Gastrocnemius medialis (tissue), 4 donors: ENCODE measurements at regions not wholly inside any gene's neighbourhood (a gene's known extent, or its start where the extent isn't known, plus 50 kb on each side); places are given as distances from the start of the nearest gene placed in this dataset.

Source experiments
- ATAC-seq, 2 donors: fragments of 150-250 bp; one replicate each; pipeline ENCODE4 v1.9.1; 2016
- DNase-seq, 2 donors: peaks; one replicate each; pipeline ENCODE4 v3.0.0-alpha.2; 2019
- H3K27ac ChIP-seq, 4 donors: fragments of 200-600 bp; sonication (generic); 1 replicate in 1 of 4; 2 replicates in 3 of 4; pipeline ENCODE4 v1.5.1; 2016 to 2018; ENCODE audit warnings: mild to moderate bottlenecking in 2 of 4, moderate library complexity in 1 of 4
- H3K27me3 ChIP-seq, 3 donors: fragments of 200-600 bp; sonication (generic) in 2 of 3; 1 replicate in 1 of 3; 2 replicates in 2 of 3; pipeline versions ENCODE4 v1.5.1 to v1.6.0; 2016 to 2019; ENCODE audit warnings: mild to moderate bottlenecking in 1 of 3, moderate library complexity in 1 of 3
- H3K36me3 ChIP-seq, 2 donors: fragments of 200-600 bp; sonication (generic) in 1 of 2; one replicate each; pipeline ENCODE4 v1.5.1; 2017 to 2018
- H3K4me1 ChIP-seq, 2 donors: fragments of 200-600 bp; sonication (generic) in 1 of 2; one replicate each; pipeline ENCODE4 v1.5.1; 2016 to 2017; ENCODE audit warnings: mild to moderate bottlenecking in 2 of 2
- H3K4me3 ChIP-seq, 4 donors: fragments of 200-600 bp; sonication (generic) in 3 of 4; 1 replicate in 1 of 4; 2 replicates in 3 of 4; pipeline ENCODE4 v1.5.1; 2016 to 2019; ENCODE audit warnings: mild to moderate bottlenecking in 2 of 4
- H3K9me3 ChIP-seq, 3 donors: fragments of 200-600 bp; sonication (generic) in 2 of 3; 1 replicate in 1 of 3; 2 replicates in 2 of 3; pipeline ENCODE4 v1.5.1; 2016 to 2019
- POLR2A ChIP-seq, 2 donors: fragments of 450-650 bp; IDR thresholded peaks; one replicate each; pipeline ENCODE4 v1.6.1; 2017; ENCODE audit warnings: antibody characterized with exemption in 2 of 2, mild to moderate bottlenecking in 2 of 2, moderate library complexity in 2 of 2
- in situ Hi-C, 4 donors: fragments of 200-750 bp; cut with MboI; loops; one replicate each; pipeline versions ENCODE4 v1.15.0 to v1.8.0; 2017; ENCODE audit warnings: low sequenced_read_pairs in 4 of 4
- intact Hi-C: fragments of 100-400 bp; cut with DNase I; formaldehyde crosslinking; loops from one replicate; pipeline ENCODE4 v1.15.1; 2023; ENCODE audit warnings: low total_unique reads
- TF ChIP-seq, protein P1 (sequence below), 5 experiments: fragments of 450-650 bp in 3 of 5; fragments of 200-600 bp in 2 of 5; sonication (generic) in 2 of 5; IDR thresholded peaks in 4 of 5; conservative IDR thresholded peaks in 1 of 5; 1 replicate in 4 of 5; 2 replicates in 1 of 5; pipeline ENCODE4 v1.5.1; 2016 to 2019; ENCODE audit warnings: antibody characterized with exemption in 5 of 5, mild to moderate bottlenecking in 3 of 5, moderate library complexity in 3 of 5

DNA sequence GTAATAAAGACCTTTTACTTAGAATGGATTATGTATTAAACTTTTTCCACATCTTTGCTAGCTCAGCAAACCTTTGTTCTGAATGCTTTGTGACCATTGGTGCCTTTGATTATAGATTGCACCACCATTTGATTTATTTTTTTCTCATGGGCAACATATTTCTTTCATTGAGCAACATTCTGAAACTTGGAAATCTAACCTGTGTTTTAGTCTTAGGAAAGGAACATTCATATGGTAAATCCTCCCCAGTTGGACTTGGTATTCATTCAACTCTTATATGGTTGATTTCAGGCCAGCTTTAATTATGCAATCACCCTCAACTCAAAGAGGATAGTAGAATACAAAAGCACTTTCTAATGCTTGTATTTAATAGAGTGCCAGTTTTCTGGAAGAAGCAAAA, 1077.9 kb upstream of the ZEB2 start:
- in situ Hi-C loops, result no loop called here
- H3K27me3 ChIP-seq, result no peaks in the 10 kb centered on the region
- H3K27ac ChIP-seq, result no peak overlapping the region
- DNase-seq (no peak), ATAC-seq (no peak)
- intact Hi-C loops, result no loop called here
- H3K9me3 ChIP-seq, result no peaks in the 10 kb centered on the region
- H3K4me3 ChIP-seq, result no peak overlapping the region
- TF ChIP-seq, protein P1, sequence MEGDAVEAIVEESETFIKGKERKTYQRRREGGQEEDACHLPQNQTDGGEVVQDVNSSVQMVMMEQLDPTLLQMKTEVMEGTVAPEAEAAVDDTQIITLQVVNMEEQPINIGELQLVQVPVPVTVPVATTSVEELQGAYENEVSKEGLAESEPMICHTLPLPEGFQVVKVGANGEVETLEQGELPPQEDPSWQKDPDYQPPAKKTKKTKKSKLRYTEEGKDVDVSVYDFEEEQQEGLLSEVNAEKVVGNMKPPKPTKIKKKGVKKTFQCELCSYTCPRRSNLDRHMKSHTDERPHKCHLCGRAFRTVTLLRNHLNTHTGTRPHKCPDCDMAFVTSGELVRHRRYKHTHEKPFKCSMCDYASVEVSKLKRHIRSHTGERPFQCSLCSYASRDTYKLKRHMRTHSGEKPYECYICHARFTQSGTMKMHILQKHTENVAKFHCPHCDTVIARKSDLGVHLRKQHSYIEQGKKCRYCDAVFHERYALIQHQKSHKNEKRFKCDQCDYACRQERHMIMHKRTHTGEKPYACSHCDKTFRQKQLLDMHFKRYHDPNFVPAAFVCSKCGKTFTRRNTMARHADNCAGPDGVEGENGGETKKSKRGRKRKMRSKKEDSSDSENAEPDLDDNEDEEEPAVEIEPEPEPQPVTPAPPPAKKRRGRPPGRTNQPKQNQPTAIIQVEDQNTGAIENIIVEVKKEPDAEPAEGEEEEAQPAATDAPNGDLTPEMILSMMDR (IDR thresholded peaks at IDR 0.05 in 4 of 5, conservative IDR thresholded peaks at IDR 0.05 in 1 of 5), result no peak
- TF ChIP-seq POLR2A (IDR thresholded peaks at IDR 0.05), result no peak
- H3K36me3 ChIP-seq, result no peaks in the 10 kb centered on the region
- no peaks in the 10 kb centered on the region for H3K4me1 ChIP-seq

DNA sequence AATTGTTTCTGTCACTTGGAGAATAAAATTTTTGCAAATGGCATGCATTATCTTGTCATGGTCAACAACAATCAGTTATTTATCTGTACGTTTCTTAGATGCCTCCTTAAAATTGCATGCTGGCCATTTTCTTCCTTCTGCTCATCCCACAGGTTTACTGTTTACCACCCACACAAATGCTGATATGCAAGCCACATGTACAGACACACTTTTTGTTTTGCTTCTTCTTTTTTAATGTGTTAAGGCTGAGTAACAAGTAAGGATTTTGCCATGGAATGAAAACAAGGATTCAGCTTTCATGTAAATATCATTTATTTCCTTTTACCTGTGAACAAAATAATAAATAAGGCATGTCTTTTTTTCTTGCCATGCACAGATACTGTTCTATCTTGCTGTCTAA, 1077.1 kb upstream of the ZEB2 start:
- in situ Hi-C loops (no loop called here), intact Hi-C loops (no loop called here)
- H3K4me1 ChIP-seq, result no peaks in the 10 kb centered on the region

DNA sequence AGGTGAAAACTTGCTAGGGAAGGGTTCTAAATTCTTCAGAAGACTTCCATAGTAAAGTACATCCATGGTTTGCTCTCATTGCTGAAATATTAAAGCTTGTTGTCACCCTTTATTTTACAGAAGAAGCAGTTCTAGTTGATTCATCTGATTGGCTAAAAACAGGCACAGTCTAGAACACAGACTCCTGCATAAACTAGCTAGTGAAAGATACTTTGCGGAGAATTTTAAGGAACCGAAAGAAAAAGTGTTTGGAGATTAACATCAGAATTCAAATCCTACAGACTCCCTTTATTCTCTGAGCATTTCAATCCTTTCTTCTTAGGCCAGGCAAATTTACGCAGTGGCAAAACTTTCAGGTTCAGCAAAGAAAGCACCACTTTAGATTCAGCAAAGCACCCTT, 1076.5 kb upstream of the ZEB2 start:
- no peaks in the 10 kb centered on the region for H3K27me3 ChIP-seq
- in situ Hi-C loops (no loop called here), intact Hi-C loops (no loop called here)
- H3K9me3 ChIP-seq, result no peaks in the 10 kb centered on the region
- H3K27ac ChIP-seq, result no peak overlapping the region
- no peak for ATAC-seq
- no peaks in the 10 kb centered on the region for H3K36me3 ChIP-seq
- no peak overlapping the region for H3K4me3 ChIP-seq
- DNase-seq, result no peak
- H3K4me1 ChIP-seq, result no peaks in the 10 kb centered on the region
- no peak for TF ChIP-seq POLR2A (IDR thresholded peaks at IDR 0.05)
- TF ChIP-seq, protein P1 (IDR thresholded peaks at IDR 0.05 in 4 of 5, conservative IDR thresholded peaks at IDR 0.05 in 1 of 5), result no peak

More for the DNA sequence above, 1077.1 kb upstream of the ZEB2 start:
- TF ChIP-seq, protein P1 (IDR thresholded peaks at IDR 0.05 in 4 of 5, conservative IDR thresholded peaks at IDR 0.05 in 1 of 5), result no peak
- TF ChIP-seq POLR2A (IDR thresholded peaks at IDR 0.05), result no peak
- no peaks in the 10 kb centered on the region for H3K27me3 ChIP-seq
- H3K4me3 ChIP-seq, result no peak overlapping the region
- H3K9me3 ChIP-seq, result no peaks in the 10 kb centered on the region
- no peak overlapping the region for H3K27ac ChIP-seq
- ATAC-seq (no peak), DNase-seq (no peak)
- no peaks in the 10 kb centered on the region for H3K36me3 ChIP-seq

- TF ChIP-seq, protein P1 (IDR thresholded peaks at IDR 0.05 in 4 of 5, conservative IDR thresholded peaks at IDR 0.05 in 1 of 5), result no peak
- TF ChIP-seq POLR2A (IDR thresholded peaks at IDR 0.05), result no peak
- ATAC-seq (no peak), DNase-seq (no peak)
- H3K4me1 ChIP-seq, result no peaks in the 10 kb centered on the region
- H3K9me3 ChIP-seq, result no peaks in the 10 kb centered on the region
- no peaks in the 10 kb centered on the region for H3K27me3 ChIP-seq
- intact Hi-C loops, result no loop called here
- no peak overlapping the region for H3K27ac ChIP-seq
- in situ Hi-C loops, result no loop called here
- no peak overlapping the region for H3K4me3 ChIP-seq
- H3K36me3 ChIP-seq, result no peaks in the 10 kb centered on the region
These were observed 1075.4 kb upstream of the ZEB2 start for GRCh38 chr2:145595296-145595695.

- Histone ChIP-seq H3K4me3 (no peak overlapping the region), H3K9me3 (no peaks in the 10 kb centered on the region), H3K4me1 (no peaks in the 10 kb centered on the region), H3K36me3 (no peaks in the 10 kb centered on the region), H3K27me3 (no peaks in the 10 kb centered on the region), H3K27ac (no peak overlapping the region)
- intact Hi-C loops, result no loop called here
- in situ Hi-C loops, result no loop called here
- TF ChIP-seq, protein P1 (IDR thresholded peaks at IDR 0.05 in 4 of 5, conservative IDR thresholded peaks at IDR 0.05 in 1 of 5), result no peak
- TF ChIP-seq POLR2A (IDR thresholded peaks at IDR 0.05), result no peak
- ATAC-seq (no peak), DNase-seq (no peak)
These were observed 1074.2 kb upstream of the ZEB2 start for GRCh38 chr2:145593991-145594614.
